NOMO-1 (cell line): ENCODE measurements at regions not wholly inside any gene's neighbourhood (a gene's known extent, or its start where the extent isn't known, plus 50 kb on each side); places are given as distances from the start of the nearest gene placed in this dataset.
"Not testable (repeated sequence)": the region's sequence is repeated elsewhere in the genome, so short reads cannot be mapped to it uniquely, and the experiment has no call there.

Experiments
- DNase-seq, 2 experiments: peaks; one replicate each; lab custom pipeline; 2025; ENCODE audit not compliant: unreplicated experiment in 2 of 2; lab: John Stamatoyannopoulos, UW

DNA sequence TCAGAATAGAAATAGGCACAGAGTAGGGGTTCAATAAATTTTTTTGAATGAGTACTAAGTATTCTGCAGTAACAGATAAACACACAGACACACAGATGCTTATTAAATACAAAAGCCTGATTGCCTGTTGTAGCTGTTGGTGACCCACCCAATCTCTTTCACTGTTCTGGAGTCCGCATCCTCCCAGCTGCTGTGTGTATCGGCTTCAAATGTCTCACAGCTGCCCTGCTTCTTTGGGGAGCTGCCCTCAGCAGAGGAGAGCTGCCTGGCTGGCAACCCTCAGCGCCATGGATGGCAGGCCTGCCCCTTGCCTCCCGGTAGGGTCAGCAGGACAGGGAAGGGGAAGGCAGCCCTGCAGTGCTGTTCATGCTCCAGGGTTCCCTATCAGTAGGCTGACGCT is 50.5 kb upstream of the PRNP start:
- DNase-seq = no peak

DNA sequence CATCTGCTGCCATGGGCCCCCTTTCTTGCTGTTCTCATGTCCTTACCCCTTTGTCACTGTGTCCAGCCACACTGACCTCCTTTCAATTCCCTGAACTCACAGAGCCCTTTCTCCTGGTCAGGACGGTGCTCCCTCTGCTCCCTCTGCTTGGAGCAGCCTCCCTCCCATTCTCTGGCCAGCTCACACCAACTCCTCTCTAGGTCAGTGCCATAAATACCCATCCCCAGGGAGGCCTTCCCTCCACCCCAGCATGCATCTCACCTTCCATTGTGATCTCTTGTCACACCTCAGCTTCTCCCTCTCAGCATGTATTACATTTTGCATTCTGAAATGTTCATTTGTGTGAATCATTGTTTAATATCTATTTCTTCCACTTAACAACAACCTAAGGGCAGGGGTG is 50.9 kb upstream of the PRNP start:
- no peak for DNase-seq

DNA sequence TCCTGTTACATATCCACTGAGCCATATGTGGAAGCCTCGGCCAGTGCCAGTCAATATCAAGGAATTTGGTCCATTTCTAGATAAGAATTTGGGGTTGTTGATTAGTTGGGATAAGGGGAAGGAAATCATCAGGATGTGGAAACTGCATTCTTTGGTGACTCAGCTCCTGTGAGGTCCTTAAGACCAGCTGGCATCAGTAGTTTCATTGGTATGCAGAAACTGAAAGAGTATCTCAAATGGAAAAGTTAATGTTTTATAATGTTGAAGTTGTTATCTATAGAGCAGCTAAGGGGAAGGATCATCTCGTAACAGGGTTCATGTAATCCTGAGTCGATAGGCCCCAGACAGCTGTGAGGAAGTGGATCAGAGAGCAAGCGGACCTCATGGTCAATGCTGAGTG is 52.5 kb upstream of the PRNP start:
- peak in 1 of 2 experiments; percentile 53 for DNase-seq

DNA sequence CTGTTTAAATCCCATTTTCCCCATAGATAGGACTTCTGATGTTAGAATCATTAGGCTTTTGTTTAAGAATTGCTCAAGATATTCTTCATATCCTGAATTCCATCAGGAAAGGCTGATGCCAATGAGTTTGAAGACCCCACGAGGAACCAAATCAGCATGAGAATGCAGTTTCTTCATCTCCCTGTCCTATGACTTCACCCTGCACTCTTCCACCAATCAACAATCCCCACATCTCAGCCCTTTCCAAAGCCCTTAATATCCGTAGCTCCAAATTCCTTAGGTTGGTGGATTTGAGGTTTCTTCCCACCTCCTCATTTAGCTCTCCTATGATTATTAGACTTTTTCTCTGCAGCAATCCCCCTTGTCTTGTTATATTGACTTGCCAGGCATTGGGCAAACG is 52.9 kb upstream of the PRNP start:
- no peak for DNase-seq

DNA sequence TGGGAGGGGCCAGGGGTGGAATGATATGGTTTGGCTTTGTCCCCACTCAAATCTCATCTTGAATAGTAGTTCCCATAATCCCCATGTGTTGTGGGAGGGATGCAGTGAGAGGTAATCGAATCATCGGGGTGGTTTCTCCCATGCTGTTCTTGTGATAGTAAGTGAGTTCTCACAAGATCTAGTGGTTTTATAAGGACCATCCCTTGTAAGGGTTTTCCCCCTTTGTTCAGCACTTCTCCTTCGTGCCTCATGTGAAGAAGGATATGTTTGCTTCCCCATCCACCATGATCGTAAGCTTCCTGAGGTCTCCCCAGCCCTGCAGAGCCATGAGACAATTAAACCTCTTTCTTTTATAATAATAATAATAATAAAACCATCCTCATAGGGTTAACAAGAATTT is 53.4 kb upstream of the PRNP start:
- DNase-seq = no peak

DNA sequence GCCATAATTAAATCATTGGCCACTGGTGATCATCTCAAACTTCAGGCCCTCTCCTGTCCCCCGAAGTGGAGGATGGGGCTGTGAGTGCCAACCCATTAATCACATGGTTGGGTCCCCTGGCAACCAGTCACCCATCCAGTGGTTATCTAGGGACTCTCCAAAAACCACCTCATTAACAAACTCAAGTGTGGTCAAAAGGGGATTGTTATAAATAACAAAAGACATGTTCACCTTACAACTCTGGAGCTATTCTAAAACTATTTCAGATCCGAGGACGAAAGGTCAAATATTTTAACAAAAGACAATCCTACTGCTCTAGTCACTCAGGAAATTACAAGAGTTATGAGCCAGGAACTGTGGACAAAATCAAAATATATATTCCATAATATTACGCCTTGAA is 60.0 kb upstream of the PRNP start:
- DNase-seq = no peak

DNA sequence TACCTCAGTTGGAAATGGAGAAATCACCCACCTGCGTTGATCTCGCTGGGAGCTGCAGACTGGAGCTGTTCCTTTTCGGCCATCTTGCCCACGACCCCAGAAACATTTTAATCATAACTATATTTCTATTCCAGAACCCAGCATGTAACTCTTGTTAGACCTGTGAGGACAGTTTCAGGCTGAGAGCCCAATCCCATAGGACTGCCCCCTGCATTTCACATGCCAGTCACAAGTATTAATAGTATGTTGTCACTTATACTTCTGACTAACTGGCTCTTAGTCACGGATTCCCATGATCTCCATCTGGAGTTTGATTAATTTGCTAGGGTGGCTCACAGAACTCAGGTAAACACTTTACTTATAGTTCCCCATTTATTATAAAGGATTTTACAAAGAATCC is 60.6 kb upstream of the PRNP start:
- no peak for DNase-seq

DNA sequence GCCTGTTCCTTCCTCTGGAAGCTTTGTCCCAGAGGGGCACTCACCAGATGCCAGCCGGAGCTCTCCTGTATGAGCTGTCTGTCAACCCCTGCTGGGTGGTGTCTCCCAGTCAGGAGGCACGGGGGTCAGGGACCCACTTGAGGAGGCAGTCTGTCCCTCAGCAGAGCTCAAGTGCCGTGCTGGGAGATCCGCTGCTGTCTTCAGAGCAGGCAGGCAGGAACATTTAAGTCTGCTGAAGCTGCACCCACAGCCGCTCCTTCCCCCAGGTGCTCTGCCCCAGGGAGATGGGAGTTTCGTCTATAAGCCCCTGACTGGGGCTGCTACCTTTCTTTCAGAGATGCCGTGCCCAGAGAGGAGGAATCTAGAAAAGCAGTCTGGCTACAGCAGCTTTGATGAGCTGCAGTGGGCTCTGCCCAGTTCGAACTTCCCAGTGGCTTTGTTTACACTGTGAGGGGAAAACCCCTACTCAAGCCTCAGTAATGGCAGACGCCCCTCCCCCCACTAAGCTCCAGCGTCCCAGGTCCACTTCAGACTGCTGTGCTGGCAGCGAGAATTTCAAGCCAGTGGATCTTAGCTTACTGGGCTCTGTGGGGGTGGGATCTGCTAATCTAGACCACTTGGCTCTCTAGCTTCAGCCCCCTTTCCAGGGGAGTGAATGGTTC is 61.5 kb upstream of the PRNP start:
- not testable (repeated sequence) for DNase-seq

DNA sequence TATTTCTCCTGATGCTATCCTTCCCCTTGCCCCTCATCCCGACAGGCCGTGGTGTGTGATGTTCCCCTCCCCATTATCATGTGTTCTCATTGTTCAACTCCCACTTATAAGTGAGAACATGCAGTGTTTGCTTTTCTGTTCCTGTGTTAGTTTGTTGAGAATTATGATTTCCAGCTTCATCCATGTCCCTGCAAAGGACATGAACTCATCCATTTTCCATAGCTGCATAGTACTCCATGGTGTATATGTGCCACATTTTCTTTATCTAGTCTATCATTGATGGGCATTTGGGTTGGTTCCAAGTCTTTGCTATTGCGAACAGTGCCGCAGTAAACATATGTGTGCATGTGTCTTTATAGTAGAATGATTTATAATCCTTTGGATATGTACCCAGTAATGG is 67.1 kb upstream of the PRNP start:
- DNase-seq = not testable (repeated sequence)

DNA sequence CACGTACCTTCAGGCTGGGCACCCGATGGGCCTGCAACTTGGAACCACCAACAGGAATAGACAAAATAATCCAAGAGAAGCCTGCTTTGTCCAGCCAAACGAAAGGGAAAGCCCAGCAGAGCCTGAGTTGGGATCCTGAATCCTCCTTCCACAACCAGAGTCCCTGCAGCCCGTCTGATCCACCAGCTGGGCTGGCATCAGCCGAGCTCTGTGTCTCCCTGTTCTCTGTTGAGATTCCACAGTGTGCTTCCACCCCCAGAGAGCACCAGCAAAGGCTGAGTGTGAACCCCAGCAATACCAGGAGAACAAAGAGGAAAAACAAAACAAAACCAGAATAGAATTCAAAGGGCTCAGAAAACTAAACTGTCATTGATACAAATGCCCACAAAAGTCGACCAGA is 68.8 kb upstream of the PRNP start:
- DNase-seq = no peak

DNA sequence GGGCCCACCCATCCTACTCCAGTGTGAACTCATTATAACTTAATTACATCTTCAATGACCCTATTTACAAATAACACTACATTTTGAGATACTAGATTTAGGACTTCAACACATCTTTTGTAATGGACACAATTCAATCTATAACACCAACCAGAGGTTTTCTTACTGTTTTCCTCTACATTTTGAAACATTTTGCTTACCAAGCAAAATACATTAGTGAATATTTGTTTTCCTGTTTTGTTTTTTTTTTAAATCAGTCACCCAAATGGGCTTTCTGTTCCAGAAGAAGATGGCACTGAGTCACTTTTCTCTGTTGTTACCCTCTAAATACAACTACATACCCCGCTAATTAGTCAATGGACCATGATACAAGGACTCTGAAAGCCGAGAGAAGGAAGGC is 69.2 kb upstream of the PRNP start:
- DNase-seq = no peak

DNA sequence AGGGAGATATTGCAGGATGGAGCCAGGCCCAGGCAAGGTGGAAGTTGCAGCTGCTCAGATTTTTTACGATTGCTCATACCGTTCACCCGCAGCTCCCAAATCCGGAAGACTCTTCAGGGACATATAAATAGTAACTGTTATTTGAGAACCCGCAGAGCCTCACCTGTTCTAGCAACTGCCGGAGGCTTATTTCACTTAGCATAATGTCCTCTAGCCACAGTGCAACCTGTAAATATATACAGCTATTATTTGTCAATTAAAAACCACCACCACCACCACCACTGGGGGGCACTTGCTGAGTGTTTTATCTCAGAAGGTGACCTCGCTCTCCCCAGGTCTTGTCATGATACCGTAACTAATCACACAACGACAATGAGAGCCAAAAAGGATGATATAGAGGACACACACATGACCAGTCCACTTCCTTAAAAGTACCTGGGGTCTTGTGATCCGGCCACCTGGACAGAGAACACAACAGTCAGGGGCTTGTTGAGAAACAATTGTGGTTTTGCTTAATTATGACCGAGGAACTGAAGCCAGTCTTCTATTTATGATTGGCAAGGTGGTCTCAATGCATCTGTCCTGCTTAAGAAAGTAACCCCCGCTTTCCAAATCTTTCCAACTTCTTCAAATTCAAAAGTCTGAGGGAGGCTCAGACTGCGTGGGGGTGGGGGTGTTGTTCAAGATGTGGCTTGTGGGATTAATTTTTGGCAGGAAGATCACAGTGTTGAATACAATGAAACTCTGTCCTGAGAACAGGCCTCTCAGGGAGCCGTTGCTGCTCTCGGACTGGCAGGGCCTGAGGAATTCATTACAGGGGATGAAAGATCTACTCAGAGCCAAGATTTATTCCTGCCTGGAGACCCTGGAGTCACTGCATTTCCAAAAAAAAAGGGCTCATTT is 72.3 kb upstream of the PRNP start:
- peak; percentile 62 to 69 for DNase-seq

DNA sequence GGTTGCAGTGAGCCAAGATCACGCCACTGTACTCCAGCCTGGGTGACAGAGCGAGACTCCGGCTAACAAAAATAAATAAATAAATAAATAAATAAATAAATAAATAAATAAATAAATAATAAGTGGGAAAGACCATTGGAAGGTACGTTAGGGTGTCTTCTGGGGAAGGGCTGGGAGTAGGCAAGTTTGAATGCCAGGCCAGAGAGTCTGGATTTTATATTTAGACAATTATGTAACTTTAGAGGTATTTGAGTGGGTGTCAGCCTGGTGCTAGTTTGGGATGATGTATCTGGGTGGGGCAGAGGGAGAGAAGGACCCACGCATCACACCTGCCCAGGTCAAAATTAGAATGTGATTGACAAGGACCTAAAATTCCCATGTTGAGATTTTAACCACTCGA is 73.1 kb upstream of the PRNP start:
- no peak for DNase-seq

DNA sequence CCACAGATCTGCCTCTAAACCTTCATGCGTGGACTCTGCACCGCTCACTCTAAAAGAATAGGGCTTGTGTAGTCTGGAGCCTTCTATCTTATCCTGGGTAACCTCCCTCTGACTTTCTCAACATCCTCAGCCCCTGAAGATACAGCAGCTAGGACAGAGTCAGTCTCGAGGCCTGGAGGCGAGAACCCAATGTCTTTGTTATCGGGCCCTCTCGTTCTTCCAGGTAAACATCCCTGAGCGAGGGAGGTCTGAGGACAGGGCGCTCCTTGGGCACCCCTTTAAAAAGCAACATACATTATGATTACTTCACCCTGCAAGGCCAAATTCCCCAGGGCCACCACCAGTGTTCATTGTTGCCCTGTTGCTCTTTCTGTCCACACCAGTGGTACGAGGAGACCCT is 75.4 kb upstream of the PRNP start:
- DNase-seq = no peak

DNA sequence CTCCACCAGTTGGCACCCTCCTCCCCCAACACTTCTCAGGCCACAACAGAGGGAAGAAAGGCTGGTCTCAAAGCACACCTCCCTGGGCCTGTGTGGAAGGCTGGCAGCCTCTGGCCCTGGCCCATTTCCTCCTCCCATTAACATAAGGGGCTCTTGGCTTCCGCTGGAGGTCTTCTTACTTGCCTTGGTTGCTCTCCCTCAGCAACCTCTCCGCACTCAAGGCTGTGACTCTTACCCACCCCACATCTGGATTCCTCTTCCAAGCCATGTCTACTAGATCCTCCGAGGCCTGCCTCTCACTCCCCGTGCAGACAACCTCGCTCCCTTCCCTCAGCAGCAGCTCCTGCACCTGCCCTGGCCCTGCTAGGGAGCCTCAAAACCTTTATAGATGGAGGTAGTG is 76.7 kb upstream of the PRNP start:
- DNase-seq = no peak

DNA sequence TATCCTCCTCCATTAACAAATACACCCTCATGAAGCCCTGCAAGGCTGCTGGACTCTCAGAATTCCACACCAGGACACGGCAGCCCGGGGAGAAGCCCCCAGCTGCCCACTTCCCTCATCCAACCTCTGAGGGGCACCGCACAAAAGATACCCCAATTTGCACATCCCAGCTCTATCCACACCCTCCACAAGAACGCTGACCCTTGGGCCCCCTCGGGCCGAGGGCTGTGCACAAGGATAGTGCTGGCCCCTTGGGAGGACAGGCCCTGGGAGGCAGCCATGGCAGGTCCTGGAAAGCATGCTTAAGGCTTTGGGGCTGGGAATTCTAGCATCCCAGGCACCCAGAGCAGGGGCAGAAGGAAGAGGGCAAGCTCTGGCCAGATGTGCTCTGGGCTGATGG is 77.4 kb upstream of the PRNP start:
- no peak for DNase-seq

DNA sequence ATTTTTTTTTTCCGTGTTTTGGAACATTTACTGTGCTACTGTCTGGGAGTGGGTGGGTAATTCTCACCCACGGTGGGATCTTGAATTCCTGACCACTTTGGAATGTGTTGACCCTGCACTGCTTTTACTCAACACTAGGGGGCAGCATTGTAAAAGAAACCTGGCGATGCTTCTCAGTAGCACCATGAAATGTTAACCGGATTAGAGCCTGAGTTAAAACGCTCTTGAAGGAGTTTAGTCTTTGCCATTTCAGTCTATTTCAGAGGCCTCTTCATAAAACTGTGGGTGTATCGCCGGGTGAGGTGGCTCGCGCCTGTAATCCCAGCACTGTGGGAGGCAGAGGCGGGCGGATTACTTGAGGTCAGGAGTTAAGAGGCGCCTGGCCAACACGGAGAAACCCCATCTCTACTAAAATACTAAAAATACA is 79.0 kb upstream of the PRNP start:
- peak; percentile 45 to 52 for DNase-seq

DNA sequence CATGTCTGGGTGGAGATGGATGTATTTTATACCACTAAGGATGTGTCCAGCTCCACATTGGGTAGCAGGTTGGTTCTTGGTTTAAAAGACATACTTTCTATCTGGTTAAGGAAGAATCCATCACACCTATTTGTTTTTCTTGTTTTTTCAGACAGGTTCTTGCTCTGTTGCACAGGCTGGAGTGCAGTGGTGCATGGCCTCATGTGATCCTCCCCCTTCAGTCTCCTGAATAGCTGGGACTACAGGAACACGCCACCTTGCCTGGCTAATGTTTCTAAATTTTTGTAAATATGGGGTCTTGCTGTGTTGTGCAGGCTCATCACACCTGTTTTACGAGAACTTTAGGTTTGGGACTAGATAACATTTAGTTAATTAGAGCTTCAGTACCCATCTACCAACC is 80.2 kb upstream of the PRNP start:
- no peak for DNase-seq

DNA sequence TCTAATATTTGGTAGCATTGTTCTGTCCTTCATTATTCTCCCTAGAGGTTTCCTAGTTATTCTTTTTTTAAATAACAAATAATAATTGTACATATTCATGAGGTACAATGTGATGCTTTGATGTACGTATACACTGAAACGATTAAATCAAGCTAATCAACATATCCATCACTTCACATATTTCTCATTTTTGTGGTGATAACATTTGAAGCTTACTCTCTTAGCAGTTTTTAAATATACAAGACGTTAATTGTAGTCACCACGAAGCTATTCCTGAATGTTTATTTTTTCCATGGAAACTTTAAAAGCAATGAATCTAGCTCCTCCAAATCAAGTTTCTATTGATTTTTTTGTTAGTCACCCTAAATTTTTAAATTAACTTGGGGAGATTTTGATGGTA is 81.1 kb upstream of the PRNP start:
- no peak for DNase-seq

DNA sequence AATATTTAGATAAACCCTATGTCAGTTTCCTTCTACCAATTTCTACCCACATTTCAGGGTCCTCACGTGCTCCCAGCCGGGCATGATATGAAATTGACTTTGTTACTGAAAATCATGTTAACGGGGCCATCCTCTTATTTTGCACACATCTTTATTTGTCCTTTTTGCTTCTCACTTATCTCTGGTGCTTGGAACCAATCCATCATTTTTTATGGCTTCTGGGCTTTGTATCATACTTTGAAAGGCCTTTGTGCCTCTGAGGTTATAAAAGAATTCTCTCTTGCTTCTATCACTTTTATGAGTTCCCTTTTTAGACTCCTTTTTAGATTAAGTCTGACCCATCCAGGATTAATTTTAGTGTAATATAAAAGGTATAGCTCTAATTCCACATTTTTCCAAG is 81.7 kb upstream of the PRNP start:
- no peak for DNase-seq

DNA sequence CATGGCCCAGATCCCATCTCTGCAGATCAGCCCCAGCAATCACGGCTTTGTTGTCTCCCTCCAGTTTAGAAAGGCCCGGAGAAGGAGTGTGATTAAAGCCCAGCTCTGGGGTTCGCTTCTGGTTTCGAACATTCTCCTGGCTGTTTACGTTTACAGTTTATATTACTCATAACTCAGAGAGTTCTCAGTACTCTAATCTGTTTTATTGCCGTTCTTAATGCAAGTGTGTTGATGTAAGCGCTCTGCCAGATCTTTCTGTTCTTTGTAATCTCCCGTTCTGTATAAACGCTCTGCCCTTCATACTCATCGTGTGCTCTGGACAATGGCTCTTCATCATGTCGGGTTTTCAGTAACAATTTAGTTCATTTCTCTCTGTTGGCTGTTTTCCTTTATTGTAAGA is 82.5 kb upstream of the PRNP start:
- DNase-seq = no peak

DNA sequence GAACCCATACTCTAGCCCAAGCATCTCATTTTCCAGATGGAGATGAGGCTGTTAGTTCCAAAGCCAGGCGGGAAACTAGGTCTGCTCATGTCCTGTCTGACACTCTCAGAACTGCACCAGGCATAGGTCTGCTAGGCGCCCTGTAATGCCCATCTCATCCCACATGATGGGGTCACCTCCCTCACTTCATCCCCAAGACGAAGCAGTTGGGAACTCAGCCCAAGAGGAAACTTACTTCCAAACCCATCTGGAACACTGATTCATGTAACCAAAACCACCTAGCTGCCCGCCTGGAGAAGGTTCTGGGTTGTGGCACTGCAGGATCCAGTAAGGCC is 84.0 kb upstream of the PRNP start:
- DNase-seq = no peak
